Ishikawa (cell line): ENCODE measurements at regions not wholly inside any gene's neighbourhood (a gene's known extent, or its start where the extent isn't known, plus 50 kb on each side); places are given as distances from the start of the nearest gene placed in this dataset.

Experiments used
- CEBPB ChIP-seq: IDR thresholded peaks from 2 replicates; pipeline ENCODE4 v1.6.1; 2012
- EGR1 ChIP-seq: IDR thresholded peaks from 2 replicates; pipeline ENCODE4 v1.6.1; 2012
- EP300 ChIP-seq: IDR thresholded peaks from 2 replicates; pipeline ENCODE4 v1.6.1; 2012; ENCODE audit warnings: borderline replicate concordance
- MAX ChIP-seq: IDR thresholded peaks from 2 replicates; pipeline ENCODE4 v1.6.1; 2012
- RAD21 ChIP-seq: IDR thresholded peaks from 2 replicates; pipeline ENCODE4 v1.6.1; 2012; ENCODE audit warnings: low read depth
- REST ChIP-seq: IDR thresholded peaks from 2 replicates; pipeline ENCODE4 v1.6.1; 2012; ENCODE audit warnings: low read depth, mild to moderate bottlenecking
- TAF1 ChIP-seq: IDR thresholded peaks from 2 replicates; pipeline ENCODE4 v1.6.1; 2012; ENCODE audit warnings: low read depth, mild to moderate bottlenecking
- TEAD4 ChIP-seq: IDR thresholded peaks from 2 replicates; pipeline ENCODE4 v1.6.1; 2012
- YY1 ChIP-seq: IDR thresholded peaks from 2 replicates; pipeline ENCODE4 v1.6.1; 2012; ENCODE audit warnings: low read depth
- ZBTB7A ChIP-seq: IDR thresholded peaks from 2 replicates; pipeline ENCODE4 v1.6.1; 2012; ENCODE audit warnings: low read depth

DNA sequence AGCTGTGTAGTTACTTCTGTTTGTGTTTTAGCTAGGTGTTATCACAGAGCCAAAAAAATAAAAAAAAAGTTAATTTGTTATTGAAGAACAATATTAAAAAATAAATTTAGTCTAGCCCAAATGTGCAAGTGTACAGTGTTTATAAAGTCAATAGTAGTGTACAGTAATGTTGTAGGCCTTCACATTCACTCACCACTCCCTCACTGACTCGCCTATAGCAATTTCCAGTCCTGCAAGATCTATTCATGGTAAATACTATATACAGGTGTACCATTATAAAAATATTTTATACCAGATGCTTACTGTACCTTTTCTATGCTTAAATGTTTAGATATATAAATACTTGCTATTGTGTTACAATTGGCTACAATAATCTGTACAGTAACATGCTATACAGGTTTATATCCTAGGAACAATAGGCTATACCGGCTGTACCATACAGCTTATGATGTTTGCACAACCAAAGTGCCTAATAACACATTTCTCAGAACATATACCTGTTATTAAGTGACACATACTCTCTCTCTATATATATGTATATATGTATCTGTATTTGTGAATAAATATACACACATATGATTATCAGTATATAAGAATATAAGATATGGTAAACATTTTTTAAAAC is 341.4 kb upstream of the EDIL3 start:
- TF ChIP-seq CEBPB (no peak), RAD21 (no peak), YY1 (no peak), MAX (no peak), EP300 (no peak), EGR1 (no peak), REST (no peak), TEAD4 (no peak), ZBTB7A (no peak), TAF1 (no peak)
